ENCODE measurements at regions not wholly inside any gene's neighbourhood (a gene's known extent, or its start where the extent isn't known, plus 50 kb on each side); places are given as distances from the start of the nearest gene placed in this dataset.

DNA sequence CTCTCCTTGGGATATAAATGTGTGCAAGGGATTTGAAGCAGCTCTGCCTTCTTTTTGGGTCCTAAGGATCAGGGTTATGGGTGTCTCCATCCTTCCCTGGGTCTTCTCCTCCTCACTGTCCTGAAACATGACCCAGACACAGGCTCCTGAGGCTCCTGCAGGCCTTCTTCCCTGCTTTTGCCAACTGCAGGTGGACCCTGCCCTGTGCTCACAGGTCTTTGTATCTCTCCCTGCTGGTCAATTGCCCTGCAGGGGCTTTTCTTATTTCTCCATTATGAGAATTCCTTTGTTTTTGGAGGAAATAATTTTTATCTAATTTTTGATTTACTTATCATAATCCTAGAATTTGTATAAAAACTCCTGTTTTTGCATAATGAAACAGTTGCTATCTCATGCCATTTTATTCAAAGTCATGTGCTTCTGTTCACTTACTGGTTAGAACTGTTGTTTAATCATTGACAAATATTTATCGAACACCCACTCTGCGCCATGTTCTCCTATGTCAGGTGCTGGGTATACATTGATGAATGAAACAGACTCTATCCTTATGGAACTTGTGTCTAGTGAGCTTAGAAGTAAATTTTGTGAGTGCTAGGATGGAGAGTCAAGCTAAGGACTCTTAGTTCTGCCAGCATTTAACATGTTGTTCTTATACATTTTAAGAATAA lies 89.7 kb upstream of the TOP3B start:
- TF ChIP-seq, protein P1, sequence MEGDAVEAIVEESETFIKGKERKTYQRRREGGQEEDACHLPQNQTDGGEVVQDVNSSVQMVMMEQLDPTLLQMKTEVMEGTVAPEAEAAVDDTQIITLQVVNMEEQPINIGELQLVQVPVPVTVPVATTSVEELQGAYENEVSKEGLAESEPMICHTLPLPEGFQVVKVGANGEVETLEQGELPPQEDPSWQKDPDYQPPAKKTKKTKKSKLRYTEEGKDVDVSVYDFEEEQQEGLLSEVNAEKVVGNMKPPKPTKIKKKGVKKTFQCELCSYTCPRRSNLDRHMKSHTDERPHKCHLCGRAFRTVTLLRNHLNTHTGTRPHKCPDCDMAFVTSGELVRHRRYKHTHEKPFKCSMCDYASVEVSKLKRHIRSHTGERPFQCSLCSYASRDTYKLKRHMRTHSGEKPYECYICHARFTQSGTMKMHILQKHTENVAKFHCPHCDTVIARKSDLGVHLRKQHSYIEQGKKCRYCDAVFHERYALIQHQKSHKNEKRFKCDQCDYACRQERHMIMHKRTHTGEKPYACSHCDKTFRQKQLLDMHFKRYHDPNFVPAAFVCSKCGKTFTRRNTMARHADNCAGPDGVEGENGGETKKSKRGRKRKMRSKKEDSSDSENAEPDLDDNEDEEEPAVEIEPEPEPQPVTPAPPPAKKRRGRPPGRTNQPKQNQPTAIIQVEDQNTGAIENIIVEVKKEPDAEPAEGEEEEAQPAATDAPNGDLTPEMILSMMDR (IDR thresholded peaks at IDR 0.05 in 2 of 3, conservative IDR thresholded peaks at IDR 0.05 in 1 of 3; ENCODE audit: borderline replicate concordance in 1 of 3, insufficient read depth in 1 of 3, low read depth in 2 of 3, low read length in 2 of 3) = no peak
- TF ChIP-seq POLR2AphosphoS5 (IDR thresholded peaks at IDR 0.05; ENCODE audit: low read depth, low read length) = no peak
- no peak for TF ChIP-seq YY1 (IDR thresholded peaks at IDR 0.05; ENCODE audit: extremely low read depth, insufficient replicate concordance, low read depth, low read length)
- TF ChIP-seq POLR2A (IDR thresholded peaks at IDR 0.05; ENCODE audit: borderline replicate concordance, extremely low read depth, insufficient read depth, insufficient read length) = no peak
- TF ChIP-seq JUND (IDR thresholded peaks at IDR 0.05) = no peak
- TF ChIP-seq EGR1 (IDR thresholded peaks at IDR 0.05; ENCODE audit: low read depth) = no peak
- no peak for TF ChIP-seq EZH2phosphoT487 (IDR thresholded peaks at IDR 0.05; ENCODE audit: borderline replicate concordance)
- TF ChIP-seq SP1 (IDR thresholded peaks at IDR 0.05; ENCODE audit: low read depth) = no peak
- TF ChIP-seq RAD21 (IDR thresholded peaks at IDR 0.05; ENCODE audit: low read depth) = no peak
- TF ChIP-seq, protein P2, sequence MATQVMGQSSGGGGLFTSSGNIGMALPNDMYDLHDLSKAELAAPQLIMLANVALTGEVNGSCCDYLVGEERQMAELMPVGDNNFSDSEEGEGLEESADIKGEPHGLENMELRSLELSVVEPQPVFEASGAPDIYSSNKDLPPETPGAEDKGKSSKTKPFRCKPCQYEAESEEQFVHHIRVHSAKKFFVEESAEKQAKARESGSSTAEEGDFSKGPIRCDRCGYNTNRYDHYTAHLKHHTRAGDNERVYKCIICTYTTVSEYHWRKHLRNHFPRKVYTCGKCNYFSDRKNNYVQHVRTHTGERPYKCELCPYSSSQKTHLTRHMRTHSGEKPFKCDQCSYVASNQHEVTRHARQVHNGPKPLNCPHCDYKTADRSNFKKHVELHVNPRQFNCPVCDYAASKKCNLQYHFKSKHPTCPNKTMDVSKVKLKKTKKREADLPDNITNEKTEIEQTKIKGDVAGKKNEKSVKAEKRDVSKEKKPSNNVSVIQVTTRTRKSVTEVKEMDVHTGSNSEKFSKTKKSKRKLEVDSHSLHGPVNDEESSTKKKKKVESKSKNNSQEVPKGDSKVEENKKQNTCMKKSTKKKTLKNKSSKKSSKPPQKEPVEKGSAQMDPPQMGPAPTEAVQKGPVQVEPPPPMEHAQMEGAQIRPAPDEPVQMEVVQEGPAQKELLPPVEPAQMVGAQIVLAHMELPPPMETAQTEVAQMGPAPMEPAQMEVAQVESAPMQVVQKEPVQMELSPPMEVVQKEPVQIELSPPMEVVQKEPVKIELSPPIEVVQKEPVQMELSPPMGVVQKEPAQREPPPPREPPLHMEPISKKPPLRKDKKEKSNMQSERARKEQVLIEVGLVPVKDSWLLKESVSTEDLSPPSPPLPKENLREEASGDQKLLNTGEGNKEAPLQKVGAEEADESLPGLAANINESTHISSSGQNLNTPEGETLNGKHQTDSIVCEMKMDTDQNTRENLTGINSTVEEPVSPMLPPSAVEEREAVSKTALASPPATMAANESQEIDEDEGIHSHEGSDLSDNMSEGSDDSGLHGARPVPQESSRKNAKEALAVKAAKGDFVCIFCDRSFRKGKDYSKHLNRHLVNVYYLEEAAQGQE (IDR thresholded peaks at IDR 0.05; ENCODE audit: low read depth) = no peak
- no peak for TF ChIP-seq EZH2 (IDR thresholded peaks at IDR 0.05)
- TF ChIP-seq ZNF274 (IDR thresholded peaks at IDR 0.05; ENCODE audit: low read depth, low read length) = no peak
- TF ChIP-seq SRF (IDR thresholded peaks at IDR 0.05; ENCODE audit: low read depth) = no peak
- TF ChIP-seq FOSL1 (IDR thresholded peaks at IDR 0.05; ENCODE audit: low read depth) = no peak
